ENCODE measurements at regions not wholly inside any gene's neighbourhood (a gene's known extent, or its start where the extent isn't known, plus 50 kb on each side); places are given as distances from the start of the nearest gene placed in this dataset.

- TF ChIP-seq SAFB2 (IDR thresholded peaks at IDR 0.05; ENCODE audit: borderline replicate concordance, low read depth, low read length, severe bottlenecking), result no peak
- TF ChIP-seq NEUROD1 (IDR thresholded peaks at IDR 0.05; ENCODE audit: borderline replicate concordance, low read depth, low read length, partially characterized antibody), result no peak
Observed at GRCh38 chr17:51559778-51560177, 299.4 kb downstream of the UTP18 start (continued).

- BruUV-seq (replicated peaks), result no TSS peak
- no peaks in the 10 kb centered on the region for H3K9me3 ChIP-seq (replicated peaks; ENCODE audit: control insufficient read depth, insufficient read depth, low read depth, low read length)
- intact Hi-C loops (cut with micrococcal nuclease) (no loop called here), in situ Hi-C loops (cut with MboI) (no loop called here)
- no peaks in the 10 kb centered on the region for H4K20me1 ChIP-seq (replicated peaks; ENCODE audit: control insufficient read depth, insufficient read depth, low read length)
- H3K4me3 ChIP-seq, result no peak overlapping the region
- no peak overlapping the region for H3K27ac ChIP-seq (ENCODE audit: extremely low read depth, low read depth, low read length)
- no peaks in the 10 kb centered on the region for H3K9me1 ChIP-seq (ENCODE audit: control insufficient read depth, insufficient read depth, low read length)
- DNase-seq (ENCODE audit: extremely low read depth in 1 of 4, low spot score in 3 of 4) (no peak), FAIRE-seq (no peak), ATAC-seq (no peak)
- no peaks in the 10 kb centered on the region for H3K4me1 ChIP-seq (replicated peaks in 1 of 2; ENCODE audit: control insufficient read depth in 2 of 2, insufficient read depth in 2 of 2, low read length in 2 of 2)
- ChIA-PET CTCF (ENCODE audit: low intra/inter-chr PET ratio) (no interaction called here), POLR2A (no interaction called here)
- H2AFZ ChIP-seq (ENCODE audit: low read depth, low read length), result no peak overlapping the region
- no peak for TF ChIP-seq RFX7 (CRISPR knock-in tag; IDR thresholded peaks at IDR 0.05)
- no peak for TF ChIP-seq E2F4 (CRISPR knock-in tag; IDR thresholded peaks at IDR 0.05; ENCODE audit: low read depth)
- TF ChIP-seq RBM34 (IDR thresholded peaks at IDR 0.05; ENCODE audit: borderline replicate concordance, insufficient read depth, low read length), result no peak
- TF ChIP-seq ZNF668 (CRISPR knock-in tag; IDR thresholded peaks at IDR 0.05), result no peak
- no peak for TF ChIP-seq HNRNPL (IDR thresholded peaks at IDR 0.05; ENCODE audit: low read depth, low read length)
- TF ChIP-seq HMGN3 (IDR thresholded peaks at IDR 0.05; ENCODE audit: borderline replicate concordance, extremely low read depth, insufficient read length, low read depth, low read length), result no peak
- TF ChIP-seq PHB2 (IDR thresholded peaks at IDR 0.05; ENCODE audit: low read depth), result no peak
- TF ChIP-seq CUX1 (CRISPR knock-in tag; IDR thresholded peaks at IDR 0.05), result no peak
- no peak for TF ChIP-seq ZNF76 (CRISPR knock-in tag; IDR thresholded peaks at IDR 0.05; ENCODE audit: borderline replicate concordance)
- no peaks in the 10 kb centered on the region for H3K27me3 ChIP-seq (ENCODE audit: control insufficient read depth in 2 of 2, insufficient read depth in 2 of 2, low read length in 2 of 2)
- no peak overlapping the region for H3K9ac ChIP-seq (ENCODE audit: insufficient read depth in 1 of 2, low read depth in 2 of 2, low read length in 2 of 2)
- H3K79me2 ChIP-seq (ENCODE audit: control insufficient read depth, insufficient read depth, low read length), result no peaks in the 10 kb centered on the region
- H3K4me2 ChIP-seq (ENCODE audit: insufficient read depth, low read length), result no peak overlapping the region
- H3K36me3 ChIP-seq (ENCODE audit: control insufficient read depth, insufficient read depth, low read length), result no peaks in the 10 kb centered on the region
Observed at GRCh38 chr17:51560398-51560797, 300.1 kb downstream of the UTP18 start.
